ENCODE measurements at regions not wholly inside any gene's neighbourhood (a gene's known extent, or its start where the extent isn't known, plus 50 kb on each side); places are given as distances from the start of the nearest gene placed in this dataset.

DNA sequence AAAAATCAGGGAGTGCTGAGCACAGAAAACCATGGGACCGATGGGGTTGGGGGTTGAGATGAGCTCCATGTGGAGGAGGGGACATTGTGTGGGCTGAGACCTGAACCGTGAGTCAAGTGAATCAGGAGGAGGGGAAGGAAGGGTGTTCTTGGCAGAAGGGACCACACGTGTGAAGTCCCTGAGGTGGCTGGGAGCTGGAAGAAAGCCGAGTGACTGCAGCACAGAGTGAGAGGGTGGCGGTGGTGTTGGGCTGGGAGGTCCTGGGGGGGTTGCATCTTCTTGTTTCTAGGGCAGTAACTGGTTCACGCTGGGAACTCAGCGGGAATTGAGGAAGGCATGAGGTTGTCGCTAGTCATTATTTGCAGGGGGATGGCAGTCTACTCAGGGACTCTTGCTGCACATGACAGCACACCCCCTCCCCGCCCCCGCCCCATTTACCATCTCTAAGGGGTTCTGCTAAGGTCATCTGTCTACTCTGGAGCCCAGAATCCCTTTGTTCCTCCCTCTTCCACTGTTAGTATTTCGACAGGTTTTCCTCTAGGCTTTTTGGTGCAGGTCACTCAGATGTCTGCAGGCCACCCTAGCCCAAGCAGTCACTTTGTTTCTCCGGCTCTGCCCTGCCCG, 254.3 kb downstream of the TLE3 start:
- H3K27ac Mint-ChIP-seq = no peak overlapping the region
- no peaks in the 10 kb centered on the region for H3K9me3 Mint-ChIP-seq
- no peaks in the 10 kb centered on the region for H3K36me3 ChIP-seq (ENCODE audit: control insufficient read depth, insufficient read depth, low read length)
- no peaks in the 10 kb centered on the region for H3K4me1 ChIP-seq (ENCODE audit: control insufficient read depth, insufficient read depth, low read length)
- ATAC-seq (no peak), DNase-seq (no peak)
- no peaks in the 10 kb centered on the region for H3K36me3 Mint-ChIP-seq
- TF ChIP-seq, protein P1, sequence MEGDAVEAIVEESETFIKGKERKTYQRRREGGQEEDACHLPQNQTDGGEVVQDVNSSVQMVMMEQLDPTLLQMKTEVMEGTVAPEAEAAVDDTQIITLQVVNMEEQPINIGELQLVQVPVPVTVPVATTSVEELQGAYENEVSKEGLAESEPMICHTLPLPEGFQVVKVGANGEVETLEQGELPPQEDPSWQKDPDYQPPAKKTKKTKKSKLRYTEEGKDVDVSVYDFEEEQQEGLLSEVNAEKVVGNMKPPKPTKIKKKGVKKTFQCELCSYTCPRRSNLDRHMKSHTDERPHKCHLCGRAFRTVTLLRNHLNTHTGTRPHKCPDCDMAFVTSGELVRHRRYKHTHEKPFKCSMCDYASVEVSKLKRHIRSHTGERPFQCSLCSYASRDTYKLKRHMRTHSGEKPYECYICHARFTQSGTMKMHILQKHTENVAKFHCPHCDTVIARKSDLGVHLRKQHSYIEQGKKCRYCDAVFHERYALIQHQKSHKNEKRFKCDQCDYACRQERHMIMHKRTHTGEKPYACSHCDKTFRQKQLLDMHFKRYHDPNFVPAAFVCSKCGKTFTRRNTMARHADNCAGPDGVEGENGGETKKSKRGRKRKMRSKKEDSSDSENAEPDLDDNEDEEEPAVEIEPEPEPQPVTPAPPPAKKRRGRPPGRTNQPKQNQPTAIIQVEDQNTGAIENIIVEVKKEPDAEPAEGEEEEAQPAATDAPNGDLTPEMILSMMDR (IDR thresholded peaks at IDR 0.05) = no peak
- no peak overlapping the region for H3K27ac ChIP-seq (ENCODE audit: low read length)
- peaks cover 24 to 32% of the 10 kb centered on the region in 2 donors for H3K27me3 Mint-ChIP-seq (ENCODE audit: low read depth in 2 of 2)
- intact Hi-C loops (cut with micrococcal nuclease) = no loop called here
- no peak overlapping the region for H3K4me3 ChIP-seq (ENCODE audit: low read length)
- no peaks in the 10 kb centered on the region for H3K9me3 ChIP-seq (ENCODE audit: control insufficient read depth, insufficient read depth, low read length)
- 88% methylated on average over 13 of the region's 13 CpGs for WGBS (ENCODE audit: insufficient coverage)
- H3K27me3 ChIP-seq (ENCODE audit: control insufficient read depth, insufficient read depth, low read length) = no peaks in the 10 kb centered on the region
- H3K4me1 Mint-ChIP-seq = no peaks in the 10 kb centered on the region
- no peak overlapping the region for H3K4me3 Mint-ChIP-seq

GRCh38 chr15:69843900-69844304, 253.8 kb downstream of the TLE3 start:
- ATAC-seq = no peak
- intact Hi-C loops (cut with micrococcal nuclease) = no loop called here
- H3K9me3 Mint-ChIP-seq = no peaks in the 10 kb centered on the region
- 91% methylated on average over 10 of the region's 10 CpGs for WGBS (ENCODE audit: insufficient coverage)
- no peak overlapping the region for H3K27ac Mint-ChIP-seq
- Histone ChIP-seq H3K27me3 (ENCODE audit: control insufficient read depth, insufficient read depth, low read length) (no peaks in the 10 kb centered on the region), H3K27ac (ENCODE audit: low read length) (no peak overlapping the region), H3K36me3 (ENCODE audit: control insufficient read depth, insufficient read depth, low read length) (no peaks in the 10 kb centered on the region), H3K9me3 (ENCODE audit: control insufficient read depth, insufficient read depth, low read length) (no peaks in the 10 kb centered on the region), H3K4me3 (ENCODE audit: low read length) (no peak overlapping the region), H3K4me1 (ENCODE audit: control insufficient read depth, insufficient read depth, low read length) (no peaks in the 10 kb centered on the region)
- no peaks in the 10 kb centered on the region for H3K36me3 Mint-ChIP-seq
- no peak overlapping the region for H3K4me3 Mint-ChIP-seq
- H3K27me3 Mint-ChIP-seq (ENCODE audit: low read depth in 2 of 2) = peaks cover 26 to 37% of the 10 kb centered on the region in 2 donors
- TF ChIP-seq, protein P1 (IDR thresholded peaks at IDR 0.05) = no peak
- no peaks in the 10 kb centered on the region for H3K4me1 Mint-ChIP-seq
- DNase-seq = no peak

DNA sequence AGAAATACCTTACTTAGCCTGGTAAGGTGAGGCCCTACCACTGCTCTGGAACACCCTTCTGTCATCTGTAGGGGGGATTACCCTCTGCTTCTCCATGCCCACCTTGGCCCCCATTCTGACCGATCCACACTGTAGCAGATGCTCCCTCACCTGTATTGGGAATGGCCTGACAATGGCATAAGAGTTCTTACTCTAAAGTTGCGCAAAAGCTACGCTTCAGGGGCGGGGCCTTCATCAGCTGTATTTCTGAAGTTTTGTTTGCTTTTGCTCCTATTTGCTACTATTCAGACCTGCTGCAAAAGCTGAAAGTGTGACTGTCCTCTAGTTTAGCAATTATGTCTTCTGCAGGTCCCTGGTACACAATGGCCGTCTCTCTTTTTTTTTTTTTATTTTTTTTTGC, 252.6 kb downstream of the TLE3 start:
- Mint-ChIP-seq H3K27me3 (ENCODE audit: low read depth in 2 of 2) (peaks cover 26 to 49% of the 10 kb centered on the region in 2 donors), H3K4me1 (no peaks in the 10 kb centered on the region), H3K4me3 (no peak overlapping the region), H3K36me3 (no peaks in the 10 kb centered on the region), H3K9me3 (no peaks in the 10 kb centered on the region), H3K27ac (no peak overlapping the region)
- ATAC-seq = no peak
- H3K4me1 ChIP-seq (ENCODE audit: control insufficient read depth, insufficient read depth, low read length) = no peaks in the 10 kb centered on the region
- no peak overlapping the region for H3K4me3 ChIP-seq (ENCODE audit: low read length)
- no peak overlapping the region for H3K27ac ChIP-seq (ENCODE audit: low read length)
- no peaks in the 10 kb centered on the region for H3K9me3 ChIP-seq (ENCODE audit: control insufficient read depth, insufficient read depth, low read length)
- no peaks in the 10 kb centered on the region for H3K36me3 ChIP-seq (ENCODE audit: control insufficient read depth, insufficient read depth, low read length)
- intact Hi-C loops (cut with micrococcal nuclease) = no loop called here
- TF ChIP-seq, protein P1 (IDR thresholded peaks at IDR 0.05) = no peak
- no peaks in the 10 kb centered on the region for H3K27me3 ChIP-seq (ENCODE audit: control insufficient read depth, insufficient read depth, low read length)
- WGBS (ENCODE audit: insufficient coverage) = 97% methylated on average over 4 of the region's 5 CpGs
- DNase-seq = no peak

DNA sequence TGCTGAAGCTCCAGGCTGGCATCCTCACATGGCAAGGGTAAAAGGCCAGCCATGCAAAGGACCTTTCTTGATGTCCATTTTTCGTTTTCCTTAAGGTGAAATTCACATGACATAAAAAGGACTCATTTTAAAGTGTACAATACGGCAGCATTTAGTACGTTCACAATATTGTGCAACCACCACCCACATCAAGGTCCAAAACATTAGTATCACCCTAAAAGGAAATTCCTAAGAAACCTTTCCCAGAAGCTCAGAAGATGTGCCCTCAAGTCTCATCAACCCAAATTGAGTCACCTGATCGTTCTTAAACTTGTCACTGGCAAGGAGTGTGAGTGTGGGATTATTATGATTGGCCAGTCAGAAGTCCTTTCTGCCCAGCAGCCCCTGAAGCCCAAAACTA, 250.1 kb downstream of the TLE3 start:
- no peak overlapping the region for H3K27ac Mint-ChIP-seq
- peaks cover 30 to 52% of the 10 kb centered on the region in 2 donors for H3K27me3 Mint-ChIP-seq (ENCODE audit: low read depth in 2 of 2)
- Histone ChIP-seq H3K27ac (ENCODE audit: low read length) (no peak overlapping the region), H3K36me3 (ENCODE audit: control insufficient read depth, insufficient read depth, low read length) (no peaks in the 10 kb centered on the region), H3K27me3 (ENCODE audit: control insufficient read depth, insufficient read depth, low read length) (no peaks in the 10 kb centered on the region), H3K9me3 (ENCODE audit: control insufficient read depth, insufficient read depth, low read length) (no peaks in the 10 kb centered on the region), H3K4me1 (ENCODE audit: control insufficient read depth, insufficient read depth, low read length) (no peaks in the 10 kb centered on the region), H3K4me3 (ENCODE audit: low read length) (no peak overlapping the region)
- TF ChIP-seq, protein P1 (IDR thresholded peaks at IDR 0.05) = no peak
- H3K9me3 Mint-ChIP-seq = no peaks in the 10 kb centered on the region
- intact Hi-C loops (cut with micrococcal nuclease) = no loop called here
- H3K4me3 Mint-ChIP-seq = no peak overlapping the region
- ATAC-seq (no peak), DNase-seq (no peak)
- 76% methylated on average over 4 of the region's 4 CpGs for WGBS (ENCODE audit: insufficient coverage)
- no peaks in the 10 kb centered on the region for H3K4me1 Mint-ChIP-seq
- H3K36me3 Mint-ChIP-seq = no peaks in the 10 kb centered on the region
